HepG2 (cell line): ENCODE measurements at regions not wholly inside any gene's neighbourhood (a gene's known extent, or its start where the extent isn't known, plus 50 kb on each side); places are given as distances from the start of the nearest gene placed in this dataset.

Source experiments
- ATAC-seq: fragments of 200-7000 bp; cut with Tn5 transposase; 3 replicates; pipeline ENCODE4 v1.9.1; 2020; ENCODE audit warnings: mild to moderate bottlenecking, moderate library complexity
- BruUV-seq: library from RNA; stranded (reverse); fragments of 400-500 nt; replicated peaks from 2 replicates; lab custom pipeline; 2021; lab: Mats Ljungman, UMichigan
- CTCF ChIA-PET: fragments of 300-600 bp; formaldehyde crosslinking; extraction: SDS; loops from one replicate; lab custom pipeline; 2021; ENCODE audit warnings: low total read pairs, inconsistent platforms, low intra/inter-chr PET ratio; lab: Yijun Ruan, JAX
- POLR2A ChIA-PET: fragments of 350-600 bp; sonication (Branson Sonifier 250); formaldehyde crosslinking; loops from one replicate; lab custom pipeline; 2020; ENCODE audit warnings: antibody characterized with exemption, inconsistent platforms; lab: Yijun Ruan, JAX
- DNase-seq: peaks from one replicate; pipeline ENCODE4 v3.0.0-alpha.2; 2015; ENCODE audit warnings: low spot score
- FAIRE-seq: peaks from 3 replicates; lab custom pipeline; 2011; peaks lifted over from hg19 to GRCh38; lab: Jason Lieb, UNC
- H2AFZ ChIP-seq: one replicate; pipeline ENCODE4 v1.6.1; 2011; ENCODE audit warnings: low read length, inconsistent platforms
- H3K27ac ChIP-seq: fragments of 300-600 bp; 3 replicates; pipeline ENCODE4 v1.8.0; 2011; ENCODE audit warnings: mixed run types, mild to moderate bottlenecking, mixed read lengths, low read length, inconsistent platforms; ENCODE audit not compliant: insufficient read depth; ENCODE audit errors: extremely low read length
- H3K27me3 ChIP-seq, 2 experiments: fragments of 200-600 bp in 1 of 2; 2 replicates in 1 of 2; 3 replicates in 1 of 2; pipeline versions ENCODE4 v1.6.0 to v1.8.0; 2011; ENCODE audit warnings: low read length in 2 of 2, mild to moderate bottlenecking in 2 of 2, moderate library complexity in 2 of 2, inconsistent platforms in 1 of 2; ENCODE audit not compliant: insufficient read depth in 2 of 2, control insufficient read depth in 1 of 2
- H3K36me3 ChIP-seq, 2 experiments: fragments of 200-600 bp in 1 of 2; replicated peaks in 1 of 2; 2 replicates in 1 of 2; 3 replicates in 1 of 2; pipeline versions ENCODE4 v1.5.1 to v1.8.0; 2011; ENCODE audit warnings: low read length in 2 of 2, inconsistent platforms in 1 of 2; ENCODE audit not compliant: insufficient read depth in 2 of 2, control insufficient read depth in 1 of 2
- H3K4me1 ChIP-seq: 2 replicates; pipeline ENCODE4 v1.5.1; 2012; ENCODE audit warnings: low read length, inconsistent platforms; ENCODE audit not compliant: insufficient read depth
- H3K4me2 ChIP-seq: 2 replicates; pipeline ENCODE4 v1.6.0; 2011; ENCODE audit warnings: low read depth, low read length, inconsistent platforms
- H3K4me3 ChIP-seq, 3 experiments: fragments of 200-600 bp in 1 of 3; sonication (generic), shearing (Covaris generic) in 1 of 3; replicated peaks in 1 of 3; 2 replicates each; pipeline ENCODE4 v1.5.1; 2011 to 2016; ENCODE audit warnings: low read length in 3 of 3, inconsistent platforms in 2 of 3, low read depth in 2 of 3, mild to moderate bottlenecking in 2 of 3, control low read depth in 1 of 3, mixed read lengths in 1 of 3; ENCODE audit not compliant: insufficient read depth in 1 of 3
- H3K79me2 ChIP-seq: one replicate; pipeline ENCODE4 v1.6.1; 2011; ENCODE audit warnings: low read length, inconsistent platforms; ENCODE audit not compliant: insufficient read depth
- H3K9ac ChIP-seq: 2 replicates; pipeline ENCODE4 v1.6.0; 2011; ENCODE audit warnings: mild to moderate bottlenecking, low read depth, low read length, inconsistent platforms; ENCODE audit not compliant: insufficient read depth
- H3K9me3 ChIP-seq: 2 replicates; pipeline ENCODE4 v1.5.1; 2012; ENCODE audit warnings: mild to moderate bottlenecking, low read length
- H4K20me1 ChIP-seq: 2 replicates; pipeline ENCODE4 v1.6.0; 2011; ENCODE audit warnings: inconsistent platforms, mild to moderate bottlenecking, low read length, moderate library complexity; ENCODE audit not compliant: insufficient read depth
- HHEX ChIP-seq: IDR thresholded peaks from 2 replicates; pipeline ENCODE4 v1.6.1; 2016; ENCODE audit warnings: control low read depth
- HNRNPLL ChIP-seq: fragments of 200-400 bp; formaldehyde crosslinking; IDR thresholded peaks from 2 replicates; pipeline ENCODE4 v1.6.1; 2017; ENCODE audit warnings: mild to moderate bottlenecking, low read depth, low read length; ENCODE audit not compliant: poor library complexity, severe bottlenecking
- MED13 ChIP-seq: sonication (generic); formaldehyde crosslinking; IDR thresholded peaks from 2 replicates; pipeline ENCODE4 v1.5.0; 2020; ENCODE audit warnings: missing genetic modification reagents
- PRMT3 ChIP-seq: sonication (generic); formaldehyde crosslinking; IDR thresholded peaks from 2 replicates; pipeline ENCODE4 v1.8.1; 2022; ENCODE audit warnings: low read depth, mild to moderate bottlenecking, moderate library complexity, missing genetic modification reagents, borderline replicate concordance
- RFX5 ChIP-seq: IDR thresholded peaks from 2 replicates; pipeline ENCODE4 v1.6.1; 2011; ENCODE audit warnings: low read depth, low read length, improper control_type of control experiment
- SCMH1 ChIP-seq: sonication (generic); formaldehyde crosslinking; IDR thresholded peaks from 2 replicates; pipeline ENCODE4 v1.9.0; 2021; ENCODE audit warnings: missing genetic modification reagents, mild to moderate bottlenecking, borderline replicate concordance
- SOX6 ChIP-seq, 2 experiments: fragments of 450-650 bp in 1 of 2; sonication (generic) in 1 of 2; formaldehyde crosslinking in 1 of 2; IDR thresholded peaks; 2 replicates each; pipeline versions ENCODE4 v1.4.0 to v1.6.1; 2017 to 2020; ENCODE audit warnings: antibody characterized with exemption in 1 of 2, mild to moderate bottlenecking in 1 of 2, missing genetic modification reagents in 1 of 2
- TAF1 ChIP-seq: sonication (generic); formaldehyde crosslinking; IDR thresholded peaks from 2 replicates; pipeline ENCODE4 v1.4.0; 2020; ENCODE audit warnings: missing genetic modification reagents
- XRCC5 ChIP-seq: fragments of 200-400 bp; formaldehyde crosslinking; optimal IDR thresholded peaks from 2 replicates; pipeline ENCODE3; 2017; ENCODE audit warnings: mild to moderate bottlenecking, low read length
- ZBTB38 ChIP-seq: sonication (generic); formaldehyde crosslinking; IDR thresholded peaks from 2 replicates; pipeline ENCODE4 v1.5.1; 2020; ENCODE audit warnings: mild to moderate bottlenecking, missing genetic modification reagents
- ZNF33A ChIP-seq: sonication (generic); formaldehyde crosslinking; IDR thresholded peaks from 2 replicates; pipeline ENCODE4 v1.5.1; 2020; ENCODE audit warnings: missing genetic modification reagents, mild to moderate bottlenecking, moderate library complexity, borderline replicate concordance
- ZNF557 ChIP-seq: sonication (generic); formaldehyde crosslinking; IDR thresholded peaks from 2 replicates; pipeline ENCODE4 v1.4.0; 2020; ENCODE audit warnings: missing genetic modification reagents
- ZNF775 ChIP-seq: sonication (generic); formaldehyde crosslinking; IDR thresholded peaks from 2 replicates; pipeline ENCODE4 v1.4.0; 2020; ENCODE audit warnings: missing genetic modification reagents, mild to moderate bottlenecking, moderate library complexity, borderline replicate concordance
- ZNF841 ChIP-seq: sonication (generic); formaldehyde crosslinking; IDR thresholded peaks from 2 replicates; pipeline ENCODE4 v1.8.1; 2023; ENCODE audit warnings: missing genetic modification reagents, borderline replicate concordance
- ZSCAN25 ChIP-seq: sonication (generic); formaldehyde crosslinking; IDR thresholded peaks from 2 replicates; pipeline ENCODE4 v1.8.0; 2022; ENCODE audit warnings: mild to moderate bottlenecking, missing genetic modification reagents
- WGBS: methylation state at CpG from one replicate; pipeline ENCODE4 v1.1.6; 2017; ENCODE audit warnings: low lambda C conversion rate; 5-methylcytosine and 5-hydroxymethylcytosine counted together
- in situ Hi-C: cut with HindIII; loops from 2 replicates; pipeline ENCODE4 v1.10.0; 2017; ENCODE audit warnings: low pct_unique_long_range_greater_than_20kb; ENCODE audit not compliant: extremely low pct_ligation_motif_present
- intact Hi-C: fragments of 100-400 bp; cut with micrococcal nuclease; formaldehyde crosslinking; loops from one replicate; pipeline ENCODE4 v1.10.0; 2022; ENCODE audit not compliant: unreplicated experiment
- TF ChIP-seq, protein P1 (sequence below): sonication (generic); formaldehyde crosslinking; IDR thresholded peaks from 2 replicates; pipeline ENCODE4 v1.4.0; 2020; ENCODE audit warnings: missing genetic modification reagents
- TF ChIP-seq, protein P2 (sequence below): sonication (generic); IDR thresholded peaks from 2 replicates; pipeline ENCODE4 v1.6.1; 2016; ENCODE audit warnings: low read depth, borderline replicate concordance

GRCh38 chr3:159726231-159726964 lies 262.2 kb upstream of the IL12A start:
- H3K27ac ChIP-seq: no peak overlapping the region
- intact Hi-C loops (no loop called here), in situ Hi-C loops (no loop called here)
- H3K27me3 ChIP-seq: no peaks in the 10 kb centered on the region
- no peaks in the 10 kb centered on the region for H4K20me1 ChIP-seq
- under 1% methylated on average over 7 of the region's 7 CpGs for WGBS
- no peaks in the 10 kb centered on the region for H3K79me2 ChIP-seq
- H3K4me3 ChIP-seq: no peak overlapping the region
- FAIRE-seq (no peak), ATAC-seq (no peak), DNase-seq (no peak)
- TF ChIP-seq, protein P1, sequence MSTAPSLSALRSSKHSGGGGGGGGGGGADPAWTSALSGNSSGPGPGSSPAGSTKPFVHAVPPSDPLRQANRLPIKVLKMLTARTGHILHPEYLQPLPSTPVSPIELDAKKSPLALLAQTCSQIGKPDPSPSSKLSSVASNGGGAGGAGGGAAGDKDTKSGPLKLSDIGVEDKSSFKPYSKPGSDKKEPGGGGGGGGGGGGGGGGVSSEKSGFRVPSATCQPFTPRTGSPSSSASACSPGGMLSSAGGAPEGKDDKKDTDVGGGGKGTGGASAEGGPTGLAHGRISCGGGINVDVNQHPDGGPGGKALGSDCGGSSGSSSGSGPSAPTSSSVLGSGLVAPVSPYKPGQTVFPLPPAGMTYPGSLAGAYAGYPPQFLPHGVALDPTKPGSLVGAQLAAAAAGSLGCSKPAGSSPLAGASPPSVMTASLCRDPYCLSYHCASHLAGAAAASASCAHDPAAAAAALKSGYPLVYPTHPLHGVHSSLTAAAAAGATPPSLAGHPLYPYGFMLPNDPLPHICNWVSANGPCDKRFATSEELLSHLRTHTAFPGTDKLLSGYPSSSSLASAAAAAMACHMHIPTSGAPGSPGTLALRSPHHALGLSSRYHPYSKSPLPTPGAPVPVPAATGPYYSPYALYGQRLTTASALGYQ: no peak
- no peak for TF ChIP-seq ZNF557 (CRISPR knock-in tag)
- no peak for TF ChIP-seq ZNF775 (CRISPR knock-in tag)
- no peak for TF ChIP-seq HHEX
- TF ChIP-seq RFX5: no peak
- no peak for TF ChIP-seq ZSCAN25 (CRISPR knock-in tag)
- no peak for TF ChIP-seq SOX6 (IDR thresholded peaks at IDR 0.05)
- no peak for TF ChIP-seq SOX6 (CRISPR knock-in tag; IDR thresholded peaks at IDR 0.05)
- no peak for TF ChIP-seq TAF1 (CRISPR knock-in tag)
- no peak for TF ChIP-seq SCMH1 (CRISPR knock-in tag)
- TF ChIP-seq HNRNPLL: no peak
- TF ChIP-seq ZNF33A: no peak
- no peak for TF ChIP-seq PRMT3 (CRISPR knock-in tag)
- no peak for TF ChIP-seq ZNF841 (CRISPR knock-in tag)
- TF ChIP-seq ZBTB38 (CRISPR knock-in tag): no peak
- no peak for TF ChIP-seq MED13
- TF ChIP-seq, protein P2, sequence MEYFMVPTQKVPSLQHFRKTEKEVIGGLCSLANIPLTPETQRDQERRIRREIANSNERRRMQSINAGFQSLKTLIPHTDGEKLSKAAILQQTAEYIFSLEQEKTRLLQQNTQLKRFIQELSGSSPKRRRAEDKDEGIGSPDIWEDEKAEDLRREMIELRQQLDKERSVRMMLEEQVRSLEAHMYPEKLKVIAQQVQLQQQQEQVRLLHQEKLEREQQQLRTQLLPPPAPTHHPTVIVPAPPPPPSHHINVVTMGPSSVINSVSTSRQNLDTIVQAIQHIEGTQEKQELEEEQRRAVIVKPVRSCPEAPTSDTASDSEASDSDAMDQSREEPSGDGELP: no peak
- TF ChIP-seq XRCC5: no peak
- H3K9me3 ChIP-seq: no peaks in the 10 kb centered on the region
- H3K36me3 ChIP-seq: no peaks in the 10 kb centered on the region
- CTCF ChIA-PET: no interaction called here
- H3K4me1 ChIP-seq: no peaks in the 10 kb centered on the region
- no peak overlapping the region for H2AFZ ChIP-seq
- H3K4me2 ChIP-seq: no peak overlapping the region
- H3K9ac ChIP-seq: no peak overlapping the region
- POLR2A ChIA-PET: no interaction called here
- no TSS peak for BruUV-seq
